OCI-LY1 (cell line): ENCODE measurements at regions not wholly inside any gene's neighbourhood (a gene's known extent, or its start where the extent isn't known, plus 50 kb on each side); places are given as distances from the start of the nearest gene placed in this dataset.

ENCODE experiments used
- EZH2 ChIP-seq: fragments of 200-600 bp; sonication (generic), shearing (Covaris generic); IDR thresholded peaks from 2 replicates; pipeline ENCODE4 v1.8.0; 2017; ENCODE audit warnings: borderline replicate concordance, mixed run types, mild to moderate bottlenecking, antibody characterized with exemption, low read length, moderate library complexity, mixed read lengths
- TF ChIP-seq, protein P1 (sequence below): fragments of 200-600 bp; sonication (generic), shearing (Covaris generic); IDR thresholded peaks from 2 replicates; pipeline ENCODE4 v1.5.1; 2017; ENCODE audit warnings: mild to moderate bottlenecking, antibody characterized with exemption, low read length, moderate library complexity, mixed read lengths

DNA sequence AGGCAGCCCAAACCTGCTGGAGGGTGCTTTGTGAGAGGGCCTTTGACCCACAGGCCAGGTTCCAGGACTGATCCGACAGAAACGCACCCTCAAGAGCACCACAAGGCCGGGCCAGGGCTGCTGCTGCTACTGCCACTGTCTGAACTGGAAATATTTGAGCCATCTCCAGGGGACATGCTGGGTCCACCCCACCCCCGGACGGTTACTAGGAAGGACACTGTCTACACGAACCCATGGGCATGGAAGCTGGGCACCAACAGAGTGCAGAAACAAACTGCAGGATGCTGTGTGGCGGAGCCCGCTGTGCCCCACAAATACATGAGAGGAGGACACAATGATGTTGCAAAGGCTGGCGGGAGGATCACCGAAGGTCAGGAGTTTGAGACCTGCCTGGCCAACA lies 283.7 kb downstream of the CTTN start:
- TF ChIP-seq, protein P1, sequence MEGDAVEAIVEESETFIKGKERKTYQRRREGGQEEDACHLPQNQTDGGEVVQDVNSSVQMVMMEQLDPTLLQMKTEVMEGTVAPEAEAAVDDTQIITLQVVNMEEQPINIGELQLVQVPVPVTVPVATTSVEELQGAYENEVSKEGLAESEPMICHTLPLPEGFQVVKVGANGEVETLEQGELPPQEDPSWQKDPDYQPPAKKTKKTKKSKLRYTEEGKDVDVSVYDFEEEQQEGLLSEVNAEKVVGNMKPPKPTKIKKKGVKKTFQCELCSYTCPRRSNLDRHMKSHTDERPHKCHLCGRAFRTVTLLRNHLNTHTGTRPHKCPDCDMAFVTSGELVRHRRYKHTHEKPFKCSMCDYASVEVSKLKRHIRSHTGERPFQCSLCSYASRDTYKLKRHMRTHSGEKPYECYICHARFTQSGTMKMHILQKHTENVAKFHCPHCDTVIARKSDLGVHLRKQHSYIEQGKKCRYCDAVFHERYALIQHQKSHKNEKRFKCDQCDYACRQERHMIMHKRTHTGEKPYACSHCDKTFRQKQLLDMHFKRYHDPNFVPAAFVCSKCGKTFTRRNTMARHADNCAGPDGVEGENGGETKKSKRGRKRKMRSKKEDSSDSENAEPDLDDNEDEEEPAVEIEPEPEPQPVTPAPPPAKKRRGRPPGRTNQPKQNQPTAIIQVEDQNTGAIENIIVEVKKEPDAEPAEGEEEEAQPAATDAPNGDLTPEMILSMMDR, result no peak
- TF ChIP-seq EZH2, result no peak
